NCI-H1694 treated with DMSO at 0.1 percent for 48 hours (cell line): ENCODE measurements at regions not wholly inside any gene's neighbourhood (a gene's known extent, or its start where the extent isn't known, plus 50 kb on each side); places are given as distances from the start of the nearest gene placed in this dataset.

Experiments
- DNase-seq: peaks from one replicate; lab custom pipeline; 2025; lab: John Stamatoyannopoulos, UW

DNA sequence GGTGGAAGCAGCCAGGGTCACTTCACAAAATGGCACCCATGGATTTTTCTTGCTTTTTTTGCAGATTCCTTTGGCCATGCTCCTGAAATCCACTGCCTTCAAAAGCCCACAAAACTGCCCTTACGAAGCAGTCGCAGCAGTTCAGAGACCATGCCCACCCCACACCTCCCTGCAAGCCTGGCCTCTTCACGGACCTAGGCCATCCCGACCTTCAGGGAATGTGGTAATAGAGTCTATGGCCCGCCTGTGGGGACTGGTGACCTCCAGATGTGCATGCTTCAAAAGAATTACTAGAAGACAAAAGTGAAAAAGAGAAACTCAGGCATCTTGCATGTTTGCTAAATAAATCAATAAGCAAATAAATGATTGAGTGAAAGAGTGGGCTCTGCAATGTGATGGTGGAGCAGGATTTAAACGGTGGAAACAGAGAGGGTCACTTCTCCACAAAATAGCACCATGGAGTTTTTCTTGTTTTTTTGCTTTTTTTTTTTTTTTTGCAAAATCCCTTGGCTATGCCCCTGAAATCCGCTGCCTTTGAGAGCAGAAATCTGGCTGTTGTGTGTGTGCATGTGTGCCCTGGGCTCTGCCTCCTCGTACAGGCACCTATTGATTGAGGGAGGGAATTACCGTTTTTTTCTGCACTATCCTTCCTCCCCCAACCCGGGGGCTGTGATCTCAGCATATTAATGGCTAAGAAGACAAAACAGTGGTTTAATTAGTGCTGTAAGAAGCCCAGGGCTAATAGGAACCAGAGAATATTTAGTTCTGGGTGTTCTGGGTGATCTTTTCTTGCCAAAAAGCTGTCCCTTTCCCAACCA, 107.4 kb downstream of the PXDC1 start:
- DNase-seq: no peak

DNA sequence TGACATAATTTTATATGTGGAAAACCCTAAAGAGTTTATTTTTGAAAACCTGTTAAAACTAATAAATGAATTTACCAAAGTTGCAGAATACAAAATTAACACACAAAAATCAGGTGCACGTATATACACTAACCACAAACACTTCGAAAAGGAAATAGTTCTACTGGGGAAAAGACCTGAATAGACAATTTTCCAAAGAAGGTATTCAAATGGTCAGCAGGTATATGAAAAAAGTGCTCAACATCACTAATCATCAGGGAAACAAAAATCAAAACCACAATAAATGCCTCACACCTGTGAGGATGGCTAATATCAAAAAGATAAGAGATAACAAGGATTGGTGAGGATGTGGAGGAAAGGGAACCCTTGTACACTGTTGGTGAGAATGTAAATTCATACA, 110.6 kb downstream of the PXDC1 start:
- DNase-seq: no peak

DNA sequence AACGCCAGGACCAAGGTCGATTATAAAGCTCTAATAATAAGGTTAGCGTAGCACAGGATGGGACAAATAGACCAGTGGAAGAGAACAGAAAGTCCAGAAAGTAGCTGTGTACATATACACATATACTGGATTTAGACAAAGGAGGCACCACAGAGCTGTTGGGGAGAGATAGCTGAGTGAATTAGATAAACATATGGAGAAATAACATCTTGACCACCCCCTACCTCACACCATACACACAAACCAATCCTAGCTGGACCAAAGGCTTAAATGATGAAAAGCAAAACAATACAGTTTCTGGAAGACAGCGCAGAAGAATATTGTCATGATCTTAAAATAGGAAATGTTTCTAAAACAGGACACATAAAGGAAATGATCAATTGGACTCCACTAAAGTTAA, 112.9 kb downstream of the PXDC1 start:
- no peak for DNase-seq

DNA sequence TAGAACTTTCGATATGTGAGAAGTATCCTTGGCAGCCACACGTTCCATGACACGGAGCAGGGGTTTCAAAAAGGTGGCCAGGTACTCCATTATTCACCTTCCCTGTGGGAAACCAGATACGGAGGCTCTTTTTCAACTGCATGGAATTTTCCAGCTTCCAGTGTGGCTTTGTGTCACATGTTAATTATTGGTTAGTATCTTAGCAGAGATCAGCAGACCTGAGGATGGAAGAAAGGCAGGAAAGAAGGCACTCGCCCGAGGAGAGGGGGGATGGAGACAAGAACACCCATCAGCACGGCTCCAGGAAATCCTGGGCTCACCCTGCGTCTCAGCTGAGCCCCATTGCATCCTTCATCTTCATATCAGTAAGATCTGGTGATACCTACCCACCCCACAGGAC, 115.5 kb downstream of the PXDC1 start:
- DNase-seq: no peak

DNA sequence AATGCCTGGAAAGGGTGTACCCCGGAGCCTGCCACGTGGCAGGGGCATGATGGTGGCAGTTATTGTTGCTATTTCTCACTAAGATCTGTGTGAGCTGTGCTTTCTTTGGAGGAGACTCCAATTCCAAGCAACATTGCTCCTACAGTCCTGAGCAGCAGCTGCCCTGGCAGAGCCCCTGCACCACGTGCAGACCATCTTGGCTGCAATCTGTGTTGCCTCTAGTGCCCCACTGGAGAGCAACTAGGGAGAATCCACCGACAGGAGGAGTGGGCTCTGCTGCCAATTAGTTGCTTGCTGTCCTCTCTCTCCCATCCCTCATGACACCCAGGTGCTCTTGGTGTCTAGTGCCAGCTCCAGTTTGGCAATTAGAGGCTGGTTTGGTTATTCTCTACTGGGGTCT, 116.0 kb downstream of the PXDC1 start:
- DNase-seq: no peak

DNA sequence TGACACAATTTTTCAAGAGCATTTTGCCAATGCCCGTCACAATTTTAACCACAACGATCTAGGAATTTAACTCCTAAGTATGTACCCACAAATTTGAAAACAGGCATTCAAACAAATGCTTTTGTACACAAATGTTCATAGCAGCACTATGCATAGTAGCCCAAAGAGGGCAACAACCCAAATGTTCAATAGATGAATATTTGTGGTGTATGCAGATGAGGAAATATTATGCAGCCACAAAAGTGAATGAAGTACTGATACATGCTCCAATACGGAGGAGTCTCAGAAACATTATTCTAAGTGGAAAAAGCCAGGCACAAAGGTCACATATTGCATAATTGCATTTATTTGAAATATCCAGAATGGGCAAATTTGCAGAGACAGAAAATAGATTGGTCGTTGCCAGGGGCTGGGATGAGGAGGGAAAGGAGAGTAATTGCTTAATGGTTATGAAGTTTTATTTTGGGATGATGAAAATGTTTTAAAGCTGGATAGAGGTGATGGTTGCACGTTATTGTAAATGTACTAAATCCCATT, 117.2 kb downstream of the PXDC1 start:
- no peak for DNase-seq

DNA sequence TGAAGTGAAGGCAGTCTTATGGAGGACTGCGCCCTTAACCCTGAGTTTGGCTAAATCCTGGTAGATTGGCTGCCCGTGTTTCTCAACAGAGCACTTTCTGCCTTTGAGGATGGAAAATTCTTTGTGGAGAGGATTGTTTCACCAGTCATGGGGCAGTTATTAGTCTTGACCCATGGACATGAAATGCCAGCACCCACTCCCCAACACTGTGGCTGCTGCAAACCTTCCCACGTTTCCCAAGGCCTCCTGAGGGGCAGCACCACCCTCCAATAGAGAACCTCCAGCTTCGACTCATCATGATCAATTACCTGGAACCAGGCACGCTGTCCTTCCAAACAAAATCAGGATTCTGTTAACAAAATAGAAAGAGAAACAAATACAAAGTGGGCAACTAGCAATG, 117.8 kb downstream of the PXDC1 start:
- DNase-seq: no peak

DNA sequence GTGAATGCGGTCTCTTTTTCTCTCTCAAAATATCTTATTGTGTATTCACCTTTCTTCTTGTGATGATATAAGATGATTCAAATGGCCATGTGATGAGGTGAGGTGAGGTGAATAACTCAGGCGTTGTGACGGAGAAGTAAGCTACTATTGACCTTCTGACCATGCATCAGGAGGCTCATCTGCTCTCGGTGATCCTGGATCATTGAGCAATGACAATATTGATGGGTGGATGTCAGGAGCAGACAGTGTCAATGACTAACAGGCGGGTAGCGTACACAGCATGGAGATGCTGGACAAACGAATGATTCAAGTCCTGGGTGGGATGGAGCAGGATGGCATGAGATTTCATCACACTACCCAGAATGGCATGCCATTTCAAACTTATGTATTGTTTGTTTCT, 119.6 kb downstream of the PXDC1 start:
- no peak for DNase-seq

DNA sequence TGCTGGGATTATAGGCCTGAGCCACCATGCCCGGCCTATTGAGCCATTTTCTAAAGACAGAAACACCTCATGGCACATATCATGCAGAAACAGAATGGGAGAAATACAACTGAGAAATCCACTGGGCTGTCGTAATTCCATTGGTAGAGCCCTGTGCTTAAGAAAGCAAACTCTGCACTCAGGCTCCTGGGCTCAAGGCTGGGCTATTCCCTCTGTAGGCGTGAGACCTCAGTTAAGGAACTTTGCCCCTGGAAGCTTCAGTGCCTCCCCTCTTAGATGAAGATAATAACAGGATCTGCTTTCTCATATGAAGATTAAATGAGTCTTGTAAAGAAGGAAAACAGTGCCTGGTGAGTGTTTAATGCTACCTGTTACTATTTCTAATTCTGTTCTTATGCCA, 120.3 kb downstream of the PXDC1 start:
- DNase-seq: no peak

DNA sequence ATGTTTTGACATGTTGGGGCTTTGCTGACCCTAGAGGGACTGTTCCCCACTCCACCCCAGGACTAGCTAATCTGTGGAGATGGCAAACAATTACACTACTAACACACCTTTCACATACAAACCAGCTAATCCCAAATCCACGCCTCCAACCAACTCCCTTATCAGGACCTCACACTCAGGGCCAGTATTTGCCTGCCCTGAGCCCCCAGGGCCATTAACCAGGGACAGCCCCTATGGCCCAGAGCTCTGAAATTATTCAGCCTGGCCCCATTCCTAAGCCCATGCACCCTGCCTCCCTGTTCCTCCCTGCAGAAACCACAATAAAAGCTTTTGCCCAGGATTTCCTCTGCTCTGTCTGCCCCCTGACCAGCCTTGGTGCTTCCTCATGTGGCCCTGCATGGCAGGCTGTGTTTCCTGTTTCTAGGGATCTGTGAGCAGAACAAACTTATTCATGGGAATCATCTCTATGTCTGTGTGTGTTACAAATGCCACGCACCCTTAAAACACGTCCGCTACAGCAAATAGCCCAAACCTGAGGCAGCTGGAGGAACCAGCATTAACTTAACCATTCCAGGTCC, 121.2 kb downstream of the PXDC1 start:
- no peak for DNase-seq

DNA sequence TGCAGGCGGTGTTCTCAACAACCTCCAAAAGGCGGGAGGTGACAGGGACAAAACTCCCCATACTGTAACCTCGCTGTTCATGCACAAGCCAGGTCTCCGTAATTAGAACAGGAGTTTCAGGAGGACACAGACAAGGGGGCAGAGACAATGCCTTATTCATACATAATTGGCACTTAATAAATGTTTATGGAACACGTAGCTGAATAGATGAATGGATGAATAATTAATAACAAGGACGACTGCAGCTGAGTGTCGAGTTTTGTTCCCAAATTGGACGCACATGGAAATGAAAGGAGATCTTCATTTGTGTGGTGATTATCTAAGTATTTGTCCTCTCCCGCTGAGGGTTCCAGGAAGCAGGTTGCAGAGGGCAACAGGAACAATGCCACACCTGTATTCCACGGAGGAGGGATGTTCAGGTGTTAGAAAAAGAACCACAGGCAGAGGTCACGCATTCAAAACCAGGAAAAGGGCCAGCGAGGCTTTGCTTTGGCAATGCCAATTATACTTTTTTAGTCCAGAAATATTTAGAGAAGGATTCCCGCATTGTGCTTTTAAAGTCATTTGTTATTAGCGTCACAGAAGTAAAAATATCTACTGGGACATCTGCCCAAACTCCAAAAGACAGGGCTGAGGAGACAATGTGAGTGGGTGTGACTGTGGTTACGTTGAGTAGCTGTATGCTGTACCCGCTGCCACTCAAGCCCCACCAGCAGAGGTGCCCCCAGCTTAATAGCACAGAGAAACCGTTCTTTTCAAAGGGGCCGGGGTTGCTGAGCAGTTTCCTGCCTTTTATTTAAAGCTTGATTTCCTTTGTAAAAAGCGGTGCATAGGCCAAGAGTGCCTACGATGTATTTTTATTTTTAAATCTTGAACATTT, 123.3 kb downstream of the PXDC1 start:
- DNase-seq: no peak

DNA sequence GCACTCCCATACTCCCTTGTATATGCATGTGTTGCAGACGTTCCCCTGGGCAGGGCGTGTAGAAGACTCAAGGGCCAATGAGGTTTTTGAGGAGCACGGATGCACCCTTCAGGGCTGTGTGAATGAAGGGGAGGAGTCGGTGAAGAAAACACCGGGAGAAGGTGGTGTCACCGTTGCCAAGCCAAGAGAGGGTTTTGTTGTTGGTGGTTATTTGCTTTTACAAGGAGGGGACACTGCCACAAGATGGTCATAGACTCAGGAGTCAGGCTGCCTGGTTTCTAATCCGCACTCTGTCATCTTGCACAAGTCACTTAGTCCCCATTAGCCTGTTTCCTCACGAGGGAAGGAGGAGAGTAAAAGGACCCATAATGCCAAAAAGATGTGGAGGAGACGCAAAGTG, 124.0 kb downstream of the PXDC1 start:
- no peak for DNase-seq

DNA sequence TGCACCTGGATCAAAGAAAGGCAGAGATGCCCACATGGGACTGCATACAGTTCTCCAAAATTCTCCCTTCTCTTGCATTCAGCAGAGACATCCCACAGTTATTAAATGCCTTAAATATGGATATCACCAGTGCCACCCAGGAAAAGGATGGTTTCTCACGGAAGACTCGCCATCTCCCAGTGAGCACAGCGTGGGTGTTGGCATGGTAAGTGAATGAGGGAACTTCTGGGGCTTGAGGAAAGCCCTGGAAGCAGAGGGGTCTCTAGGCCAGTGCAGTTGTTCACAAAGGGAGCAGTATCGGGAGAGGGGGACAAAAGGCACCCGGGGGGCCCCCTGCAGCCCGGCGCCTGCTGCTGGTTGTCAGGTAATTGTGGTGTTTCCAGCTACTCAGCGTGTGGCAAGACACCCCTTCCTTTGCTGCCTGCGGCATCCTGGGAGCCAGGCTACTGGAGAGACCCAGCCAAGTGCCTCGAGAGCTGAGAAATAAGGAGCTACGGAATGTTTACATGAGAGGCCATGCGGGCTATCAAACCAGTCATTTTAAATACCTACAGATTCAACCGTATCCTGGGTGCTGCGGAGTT, 125.4 kb downstream of the PXDC1 start:
- DNase-seq: no peak

DNA sequence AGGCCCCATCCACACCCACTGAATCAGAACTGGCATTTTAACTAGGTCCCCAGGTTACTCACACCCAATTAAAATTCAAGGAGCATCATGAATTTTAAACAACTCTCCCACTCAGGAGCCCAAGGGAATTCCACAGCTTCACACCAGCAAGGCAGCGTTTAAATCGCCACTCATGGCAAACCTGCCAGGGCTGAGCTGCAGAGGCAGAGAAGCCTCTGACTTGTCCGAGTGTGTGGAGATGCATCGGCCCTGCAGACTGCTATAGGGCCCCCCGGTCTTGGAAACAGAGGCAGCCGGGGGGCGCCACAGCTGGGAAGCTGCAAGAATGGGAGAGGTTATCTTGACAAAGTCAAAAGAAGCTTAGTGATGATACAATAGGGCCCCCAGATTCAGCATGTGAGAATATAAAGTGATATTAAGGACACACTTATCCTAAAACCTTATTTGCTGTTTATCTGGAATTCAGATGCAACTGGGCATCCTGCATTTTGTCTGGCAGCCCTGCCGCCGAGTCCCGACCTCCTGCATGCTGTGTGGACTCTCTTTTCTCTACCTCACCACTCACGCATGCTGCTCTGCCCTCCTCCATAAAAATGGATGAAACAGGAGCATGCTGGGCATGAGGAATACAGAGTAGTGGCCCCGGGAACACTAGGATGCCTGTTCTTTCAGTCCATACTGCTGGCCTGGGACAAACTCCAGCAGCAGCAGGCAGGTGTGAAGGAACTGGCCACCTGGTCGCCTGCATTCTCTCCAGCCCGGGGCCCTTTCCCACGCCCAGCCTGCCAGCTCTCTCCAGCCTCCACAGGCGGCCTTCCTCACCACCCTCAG, 126.1 kb downstream of the PXDC1 start:
- DNase-seq: no peak

DNA sequence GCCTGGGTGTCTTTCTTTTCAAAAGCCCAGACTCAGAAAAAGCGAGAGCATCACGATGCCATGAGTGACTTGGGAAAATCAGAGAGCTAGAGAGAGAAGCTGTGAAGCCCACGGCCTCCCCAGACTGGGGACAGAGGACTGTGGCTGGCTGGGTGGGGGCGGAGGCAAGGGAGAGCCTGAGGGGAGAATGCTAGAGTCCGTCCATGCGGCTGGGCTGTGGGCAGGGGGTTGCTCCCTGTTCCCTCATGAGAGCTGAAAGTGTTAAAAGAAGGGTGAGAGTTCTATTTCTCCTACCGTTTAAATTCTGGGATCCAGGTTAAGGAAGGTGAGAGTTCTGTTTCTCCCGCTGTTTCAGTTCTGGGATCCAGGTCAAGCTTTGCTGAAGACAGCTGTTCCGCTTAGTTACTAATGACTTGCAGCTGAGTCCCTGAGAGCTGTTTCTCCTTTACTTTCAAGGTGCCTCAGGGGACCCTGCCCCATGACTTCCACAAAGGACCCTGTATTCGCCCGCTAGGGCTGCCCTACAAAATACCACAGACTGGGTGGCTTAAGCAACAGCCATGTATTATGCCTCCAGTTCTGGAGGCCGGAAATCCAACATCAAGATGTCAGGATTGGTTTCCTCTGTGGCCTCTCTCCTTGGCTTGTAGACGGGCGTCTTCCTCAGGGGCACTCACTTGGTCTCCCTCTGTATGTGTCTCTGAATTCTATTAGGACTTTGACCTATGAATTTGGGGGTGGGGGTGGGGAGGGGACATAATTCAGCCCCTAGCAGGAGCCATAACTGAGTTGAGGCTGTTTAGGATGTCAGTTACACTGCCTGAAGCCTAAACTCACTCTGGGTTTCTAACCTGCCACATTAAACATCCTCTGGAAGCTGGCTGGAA, 127.0 kb downstream of the PXDC1 start:
- no peak for DNase-seq

DNA sequence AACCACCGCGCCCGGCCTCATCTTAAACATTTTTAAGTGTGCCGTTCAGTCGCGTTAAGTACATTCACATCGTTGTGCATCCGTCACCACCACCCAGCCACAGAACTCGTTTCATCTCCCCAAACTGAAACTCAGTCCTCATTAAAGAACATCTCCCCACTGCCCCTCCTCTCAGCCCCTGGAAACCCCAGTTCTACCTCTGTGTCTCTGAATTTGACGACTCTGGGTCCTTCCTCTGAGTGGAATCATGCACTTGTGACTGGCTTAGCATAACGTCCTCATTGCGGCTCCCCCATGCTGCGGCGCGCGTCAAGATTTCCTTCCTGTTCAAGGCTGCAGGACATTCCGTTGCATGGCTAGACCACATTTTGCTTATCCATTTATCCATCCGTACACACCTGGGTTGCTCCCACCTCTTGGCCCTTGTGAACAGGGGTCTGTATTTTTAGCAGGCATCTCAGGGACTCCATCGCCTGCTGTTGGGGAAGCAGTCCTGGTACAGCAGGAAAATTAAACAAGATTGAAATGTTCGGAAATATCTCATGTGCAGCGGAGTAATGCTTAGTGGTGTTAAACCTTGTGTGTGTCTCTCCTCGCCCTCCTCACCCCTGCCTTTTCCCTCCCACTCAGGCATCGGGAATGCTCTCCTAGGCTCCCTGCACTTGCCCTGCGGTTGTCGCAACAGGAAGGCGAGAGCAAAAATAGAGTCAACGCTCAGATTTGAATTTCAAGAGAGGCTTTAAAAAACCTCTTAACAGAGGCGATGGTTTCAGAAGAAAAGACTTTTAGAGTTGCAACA, 127.9 kb downstream of the PXDC1 start:
- no peak for DNase-seq

DNA sequence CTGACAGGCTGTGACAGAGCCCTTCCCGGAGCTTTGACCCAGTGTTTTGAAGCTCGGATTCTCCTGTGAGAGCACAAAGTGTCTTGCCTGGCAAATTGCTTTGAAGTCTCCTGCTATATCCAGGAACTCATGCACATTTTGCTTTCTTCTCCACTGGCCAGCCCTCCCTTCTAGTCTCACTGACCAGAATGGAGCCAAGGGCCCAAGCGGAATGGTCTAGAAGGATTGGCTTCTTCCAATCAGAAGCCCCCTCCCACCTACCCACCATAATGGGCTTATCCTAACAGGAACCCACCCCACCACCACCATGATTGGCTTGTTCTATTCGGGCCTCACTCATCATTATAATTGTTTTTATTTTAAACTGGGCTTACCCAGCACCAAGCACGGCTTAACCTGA, 130.1 kb downstream of the PXDC1 start:
- no peak for DNase-seq

DNA sequence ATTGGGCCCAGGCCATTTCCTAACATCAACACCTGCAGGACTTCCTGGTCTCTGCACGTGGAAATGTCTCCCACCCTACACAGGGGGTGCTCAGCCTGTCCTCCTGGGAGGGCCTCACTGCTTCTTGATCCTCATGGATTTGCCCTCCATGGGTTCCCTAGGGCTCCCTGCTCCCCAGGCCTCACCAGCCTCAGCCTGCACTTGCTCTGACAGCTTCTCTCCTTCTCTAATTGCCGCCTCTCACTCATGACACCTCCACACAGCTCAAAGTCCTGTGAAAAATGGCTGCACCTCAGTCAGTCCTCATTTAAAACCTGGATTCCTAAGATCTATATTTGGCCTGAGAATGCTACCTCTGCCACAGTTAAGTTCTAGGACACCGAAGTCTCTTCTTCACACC, 130.6 kb downstream of the PXDC1 start:
- no peak for DNase-seq

DNA sequence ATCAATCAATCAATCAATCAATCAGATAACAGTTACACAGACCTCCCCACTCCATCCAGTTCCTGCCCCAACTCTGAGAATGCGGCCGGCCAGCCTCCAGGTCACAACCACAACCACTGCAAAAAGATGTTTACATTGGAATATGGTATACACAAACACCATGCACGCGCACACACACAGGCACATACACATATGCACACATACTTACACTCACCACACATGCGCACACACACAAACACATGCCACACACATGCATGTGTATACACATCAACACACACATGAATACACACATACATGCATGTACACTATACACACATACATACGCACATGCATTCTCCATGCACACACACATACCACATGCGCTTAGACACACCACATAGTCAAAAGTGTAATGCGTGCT, 131.1 kb downstream of the PXDC1 start:
- DNase-seq: no peak

DNA sequence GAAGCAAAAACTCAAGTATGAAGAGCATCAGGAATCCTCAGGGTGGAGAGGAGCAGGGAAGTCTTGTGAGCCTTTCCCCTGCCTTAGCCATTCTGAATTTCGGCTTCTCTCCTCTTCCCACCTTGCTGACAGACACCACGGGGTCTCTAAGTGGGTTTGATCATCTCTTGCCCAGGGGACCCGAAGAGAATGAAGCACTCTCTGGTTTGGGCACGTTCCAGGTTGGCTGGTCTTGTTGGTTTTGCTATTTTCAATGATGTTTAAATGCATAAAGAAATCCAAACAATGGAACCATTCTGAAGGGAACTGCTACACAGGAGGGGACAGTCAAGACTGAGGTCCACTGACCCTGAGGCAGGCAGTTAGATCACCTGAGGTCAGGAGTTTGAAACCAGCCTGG, 131.7 kb downstream of the PXDC1 start:
- DNase-seq: no peak
